ENCODE measurements at regions not wholly inside any gene's neighbourhood (a gene's known extent, or its start where the extent isn't known, plus 50 kb on each side); places are given as distances from the start of the nearest gene placed in this dataset.

- ChIA-PET CTCF (no interaction called here), POLR2A (no interaction called here)
- TF ChIP-seq HDGF (IDR thresholded peaks at IDR 0.05; ENCODE audit: borderline replicate concordance) (no peak), FOXK2 (IDR thresholded peaks at IDR 0.05) (no peak), FOXA1 (IDR thresholded peaks at IDR 0.05) (no peak), SUZ12 (IDR thresholded peaks at IDR 0.05) (no peak), CTBP1 (IDR thresholded peaks at IDR 0.05; ENCODE audit: borderline replicate concordance) (no peak), NFRKB (IDR thresholded peaks at IDR 0.05) (no peak), ARNT (IDR thresholded peaks at IDR 0.05) (no peak), BHLHE40 (IDR thresholded peaks at IDR 0.05; ENCODE audit: borderline replicate concordance) (no peak), ZNF384 (IDR thresholded peaks at IDR 0.05) (no peak), SP1 (IDR thresholded peaks at IDR 0.05) (no peak), ELF4 (IDR thresholded peaks at IDR 0.05) (no peak), FOXM1 (IDR thresholded peaks at IDR 0.05; ENCODE audit: borderline replicate concordance) (no peak), PKNOX1 (IDR thresholded peaks at IDR 0.05) (no peak), LEF1 (IDR thresholded peaks at IDR 0.05; ENCODE audit: borderline replicate concordance) (no peak)
- no peak for DNase-seq (ENCODE audit: extremely low spot score)
Observed at GRCh38 chr18:46320297-46320696, 216.1 kb downstream of the HAUS1 start.

- CTCF ChIA-PET: no interaction called here
- POLR2A ChIA-PET: no interaction called here
- no peak for TF ChIP-seq PKNOX1 (IDR thresholded peaks at IDR 0.05)
- TF ChIP-seq ELF4 (IDR thresholded peaks at IDR 0.05): no peak
- TF ChIP-seq BHLHE40 (IDR thresholded peaks at IDR 0.05; ENCODE audit: borderline replicate concordance): no peak
- no peak for TF ChIP-seq LEF1 (IDR thresholded peaks at IDR 0.05; ENCODE audit: borderline replicate concordance)
- TF ChIP-seq FOXA1 (IDR thresholded peaks at IDR 0.05): no peak
- TF ChIP-seq CTBP1 (IDR thresholded peaks at IDR 0.05; ENCODE audit: borderline replicate concordance): no peak
- DNase-seq (ENCODE audit: extremely low spot score): no peak
Observed at GRCh38 chr18:46320928-46321711, 216.9 kb downstream of the HAUS1 start.

- TF ChIP-seq SUZ12 (IDR thresholded peaks at IDR 0.05): no peak
- no peak for TF ChIP-seq PKNOX1 (IDR thresholded peaks at IDR 0.05)
- no peak for DNase-seq (ENCODE audit: extremely low spot score)
- CTCF ChIA-PET: no interaction called here
- POLR2A ChIA-PET: no interaction called here
Observed at GRCh38 chr18:46321955-46322354, 217.8 kb downstream of the HAUS1 start.

GRCh38 chr18:46322411-46322891, 218.3 kb downstream of the HAUS1 start:
- TF ChIP-seq HDGF (IDR thresholded peaks at IDR 0.05; ENCODE audit: borderline replicate concordance): no peak
- TF ChIP-seq PKNOX1 (IDR thresholded peaks at IDR 0.05): no peak
- no peak for TF ChIP-seq TARDBP (IDR thresholded peaks at IDR 0.05)
- TF ChIP-seq NFRKB (IDR thresholded peaks at IDR 0.05): no peak
- DNase-seq (ENCODE audit: extremely low spot score): no peak
- ChIA-PET CTCF (no interaction called here), POLR2A (no interaction called here)

- no peak for TF ChIP-seq HDGF (IDR thresholded peaks at IDR 0.05; ENCODE audit: borderline replicate concordance)
- ChIA-PET CTCF (no interaction called here), POLR2A (no interaction called here)
- no peak for DNase-seq (ENCODE audit: extremely low spot score)
Observed at GRCh38 chr18:46322941-46323340, 218.8 kb downstream of the HAUS1 start.

- ChIA-PET POLR2A (no interaction called here), CTCF (interaction anchor here (1.5 kb wide), 1 partner anchor 334 kb away, joined by 3 read pairs; no protein-coding TSS in a partner anchor)
- peak; percentile 27 for DNase-seq (ENCODE audit: extremely low spot score)
Observed at GRCh38 chr18:46324087-46324955, 220.1 kb downstream of the HAUS1 start.

More at GRCh38 chr18:46324087-46324955, 220.1 kb downstream of the HAUS1 start:
- no peak for TF ChIP-seq FOXK2 (IDR thresholded peaks at IDR 0.05)
- no peak for TF ChIP-seq CTBP1 (IDR thresholded peaks at IDR 0.05; ENCODE audit: borderline replicate concordance)
- TF ChIP-seq L3MBTL2 (conservative IDR thresholded peaks at IDR 0.05): no peak
- TF ChIP-seq SUZ12 (IDR thresholded peaks at IDR 0.05): no peak
- no peak for TF ChIP-seq ZNF384 (IDR thresholded peaks at IDR 0.05)
- TF ChIP-seq FOXM1 (IDR thresholded peaks at IDR 0.05; ENCODE audit: borderline replicate concordance): no peak
- TF ChIP-seq PKNOX1 (IDR thresholded peaks at IDR 0.05): no peak
- no peak for TF ChIP-seq FOXA1 (IDR thresholded peaks at IDR 0.05)
- no peak for TF ChIP-seq BHLHE40 (IDR thresholded peaks at IDR 0.05; ENCODE audit: borderline replicate concordance)
- TF ChIP-seq LEF1 (IDR thresholded peaks at IDR 0.05; ENCODE audit: borderline replicate concordance): no peak
- no peak for TF ChIP-seq HDGF (IDR thresholded peaks at IDR 0.05; ENCODE audit: borderline replicate concordance)
- TF ChIP-seq ARNT (IDR thresholded peaks at IDR 0.05): no peak
- TF ChIP-seq ELF4 (IDR thresholded peaks at IDR 0.05): no peak
- no peak for TF ChIP-seq SP1 (IDR thresholded peaks at IDR 0.05)
